IPS-18a (cell line): ENCODE measurements at regions not wholly inside any gene's neighbourhood (a gene's known extent, or its start where the extent isn't known, plus 50 kb on each side); places are given as distances from the start of the nearest gene placed in this dataset.

Source experiments
- H3K27ac ChIP-seq: one replicate; pipeline ENCODE4 v1.5.1; 2013; ENCODE audit warnings: low read length
- H3K27me3 ChIP-seq: one replicate; pipeline ENCODE4 v1.6.1; 2013; ENCODE audit warnings: mild to moderate bottlenecking, low read length; ENCODE audit not compliant: control insufficient read depth, insufficient read depth
- H3K36me3 ChIP-seq: one replicate; pipeline ENCODE4 v1.6.1; 2013; ENCODE audit warnings: low read depth, low read length; ENCODE audit not compliant: control insufficient read depth
- H3K4me1 ChIP-seq: one replicate; pipeline ENCODE4 v1.6.1; 2013; ENCODE audit warnings: low read depth, low read length; ENCODE audit not compliant: control insufficient read depth
- H3K4me3 ChIP-seq: one replicate; pipeline ENCODE4 v1.5.1; 2013; ENCODE audit warnings: low read length
- H3K9ac ChIP-seq: one replicate; pipeline ENCODE4 v1.6.1; 2013; ENCODE audit warnings: mild to moderate bottlenecking, low read length, moderate library complexity
- H3K9me3 ChIP-seq: one replicate; pipeline ENCODE4 v1.6.1; 2013; ENCODE audit warnings: low read depth, low read length; ENCODE audit not compliant: control insufficient read depth

DNA sequence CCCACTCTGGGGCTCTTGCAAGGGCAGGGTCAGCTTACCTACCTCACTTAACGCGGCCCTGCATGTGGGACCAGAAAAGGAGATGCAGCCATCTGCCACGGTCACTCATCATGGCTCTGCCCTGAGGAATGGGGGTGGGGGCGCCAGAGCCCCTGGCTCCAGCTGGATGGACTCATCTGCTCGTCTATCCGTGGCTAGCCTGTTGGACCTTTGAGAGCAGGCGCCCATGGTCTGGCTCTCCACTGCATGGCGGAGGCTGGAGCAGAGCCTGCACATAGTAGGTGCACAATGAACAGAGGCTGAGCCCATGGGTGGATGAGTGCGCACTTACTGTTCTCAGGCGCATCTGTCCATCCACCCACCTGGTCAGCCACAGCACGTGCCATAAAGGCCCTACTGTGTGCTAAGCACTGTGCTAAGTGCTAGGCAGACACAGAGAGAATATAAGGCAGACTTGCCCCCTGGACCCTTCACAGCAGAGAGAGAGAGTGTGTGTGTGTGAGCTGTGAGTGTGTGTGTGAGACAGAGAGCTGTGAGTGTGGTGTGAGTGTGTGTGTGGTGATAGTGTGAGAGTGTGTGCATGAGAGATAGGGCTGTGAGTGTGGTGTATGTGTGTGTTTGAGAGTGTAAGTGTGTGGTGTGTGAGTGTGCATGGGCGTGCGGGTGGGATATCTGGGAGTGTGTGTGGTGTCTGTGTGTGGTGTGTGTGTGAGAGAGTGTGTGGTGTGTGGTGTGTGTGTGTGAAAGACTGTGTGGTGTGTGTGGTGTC, 151.3 kb downstream of the TFCP2L1 start:
- no peaks in the 10 kb centered on the region for H3K36me3 ChIP-seq
- no peaks in the 10 kb centered on the region for H3K27me3 ChIP-seq
- no peak overlapping the region for H3K9ac ChIP-seq
- peaks cover 12% of the 10 kb centered on the region for H3K4me1 ChIP-seq
- H3K27ac ChIP-seq, result no peak overlapping the region
- H3K9me3 ChIP-seq, result no peaks in the 10 kb centered on the region
- no peak overlapping the region for H3K4me3 ChIP-seq

- Histone ChIP-seq H3K27ac (no peak overlapping the region), H3K4me1 (peaks cover 12% of the 10 kb centered on the region), H3K27me3 (no peaks in the 10 kb centered on the region), H3K9me3 (no peaks in the 10 kb centered on the region), H3K9ac (no peak overlapping the region), H3K36me3 (no peaks in the 10 kb centered on the region), H3K4me3 (no peak overlapping the region)
Observed at GRCh38 chr2:121134728-121135127, 150.3 kb downstream of the TFCP2L1 start.

- Histone ChIP-seq H3K9ac (no peak overlapping the region), H3K4me3 (no peak overlapping the region), H3K36me3 (no peaks in the 10 kb centered on the region), H3K27ac (no peak overlapping the region), H3K4me1 (peaks cover 12% of the 10 kb centered on the region), H3K27me3 (no peaks in the 10 kb centered on the region), H3K9me3 (no peaks in the 10 kb centered on the region)
Observed at GRCh38 chr2:121135168-121135853, 149.7 kb downstream of the TFCP2L1 start.

DNA sequence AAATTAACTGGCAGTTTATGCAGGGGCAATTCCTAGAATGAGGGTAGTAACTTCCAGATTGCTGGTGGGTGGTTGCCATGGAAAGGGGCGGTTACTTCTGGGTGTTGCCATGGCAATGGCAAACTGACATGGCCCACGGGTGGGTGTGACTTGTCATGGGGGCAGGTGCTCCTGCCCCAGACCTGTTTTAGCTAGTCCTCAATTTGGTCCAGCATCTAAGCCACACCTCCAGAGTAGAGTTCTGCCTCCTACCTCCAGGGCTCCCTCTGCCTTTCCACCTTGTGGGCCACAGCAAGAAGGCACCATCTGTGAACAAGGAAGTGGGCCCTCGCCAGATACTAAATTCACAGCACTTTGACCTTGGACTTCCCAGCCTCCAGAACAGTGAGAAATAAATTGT, 148.7 kb downstream of the TFCP2L1 start:
- H3K27me3 ChIP-seq, result no peaks in the 10 kb centered on the region
- H3K36me3 ChIP-seq, result no peaks in the 10 kb centered on the region
- H3K4me1 ChIP-seq, result peaks cover 12% of the 10 kb centered on the region
- no peaks in the 10 kb centered on the region for H3K9me3 ChIP-seq
- H3K4me3 ChIP-seq, result no peak overlapping the region
- H3K27ac ChIP-seq, result no peak overlapping the region
- no peak overlapping the region for H3K9ac ChIP-seq

DNA sequence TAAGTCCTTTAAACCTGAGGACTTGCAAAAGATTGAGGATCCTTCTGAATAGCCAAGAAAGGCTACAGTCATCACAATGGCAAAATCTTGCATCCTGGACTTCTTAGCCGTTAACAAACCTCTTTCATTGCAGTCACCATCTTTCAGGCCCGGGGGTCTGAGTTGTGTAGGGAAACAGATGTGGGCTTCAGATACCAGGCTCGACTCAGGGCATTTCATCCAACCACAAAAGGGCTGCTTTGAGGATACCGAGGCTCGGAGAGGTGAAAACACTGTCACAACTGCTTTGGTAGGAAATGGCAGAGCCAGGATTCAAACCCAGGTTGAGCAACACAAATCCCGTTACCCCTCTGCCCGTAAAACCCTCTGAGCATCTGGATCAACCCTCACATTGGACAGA, 147.4 kb downstream of the TFCP2L1 start:
- Histone ChIP-seq H3K4me3 (no peak overlapping the region), H3K27ac (no peak overlapping the region), H3K9ac (no peak overlapping the region), H3K9me3 (no peaks in the 10 kb centered on the region), H3K4me1 (peaks cover 6% of the 10 kb centered on the region), H3K27me3 (no peaks in the 10 kb centered on the region), H3K36me3 (no peaks in the 10 kb centered on the region)

- Histone ChIP-seq H3K9me3 (no peaks in the 10 kb centered on the region), H3K9ac (no peak overlapping the region), H3K27me3 (no peaks in the 10 kb centered on the region), H3K36me3 (no peaks in the 10 kb centered on the region), H3K27ac (no peak overlapping the region), H3K4me1 (no peaks in the 10 kb centered on the region), H3K4me3 (no peak overlapping the region)
Observed at GRCh38 chr2:121140734-121141133, 144.3 kb downstream of the TFCP2L1 start.

GRCh38 chr2:121142452-121142851, 142.6 kb downstream of the TFCP2L1 start:
- H3K4me3 ChIP-seq, result no peak overlapping the region
- H3K4me1 ChIP-seq, result no peaks in the 10 kb centered on the region
- H3K9me3 ChIP-seq, result no peaks in the 10 kb centered on the region
- H3K9ac ChIP-seq, result no peak overlapping the region
- no peaks in the 10 kb centered on the region for H3K36me3 ChIP-seq
- no peaks in the 10 kb centered on the region for H3K27me3 ChIP-seq
- H3K27ac ChIP-seq, result no peak overlapping the region

- Histone ChIP-seq H3K27me3 (no peaks in the 10 kb centered on the region), H3K27ac (no peak overlapping the region), H3K36me3 (no peaks in the 10 kb centered on the region), H3K4me3 (no peak overlapping the region), H3K9ac (no peak overlapping the region), H3K9me3 (no peaks in the 10 kb centered on the region), H3K4me1 (no peaks in the 10 kb centered on the region)
Observed at GRCh38 chr2:121144111-121144510, 140.9 kb downstream of the TFCP2L1 start.

- Histone ChIP-seq H3K36me3 (no peaks in the 10 kb centered on the region), H3K27me3 (no peaks in the 10 kb centered on the region), H3K4me3 (no peak overlapping the region), H3K4me1 (no peaks in the 10 kb centered on the region), H3K9me3 (no peaks in the 10 kb centered on the region), H3K9ac (no peak overlapping the region), H3K27ac (no peak overlapping the region)
Observed at GRCh38 chr2:121146630-121147029, 138.4 kb downstream of the TFCP2L1 start.

- Histone ChIP-seq H3K4me1 (no peaks in the 10 kb centered on the region), H3K36me3 (no peaks in the 10 kb centered on the region), H3K9me3 (no peaks in the 10 kb centered on the region), H3K9ac (no peak overlapping the region), H3K4me3 (no peak overlapping the region), H3K27ac (no peak overlapping the region), H3K27me3 (no peaks in the 10 kb centered on the region)
Observed at GRCh38 chr2:121147766-121148165, 137.2 kb downstream of the TFCP2L1 start.

- Histone ChIP-seq H3K4me1 (no peaks in the 10 kb centered on the region), H3K4me3 (no peak overlapping the region), H3K27ac (no peak overlapping the region), H3K9me3 (no peaks in the 10 kb centered on the region), H3K9ac (no peak overlapping the region), H3K36me3 (no peaks in the 10 kb centered on the region), H3K27me3 (no peaks in the 10 kb centered on the region)
Observed at GRCh38 chr2:121148481-121148880, 136.5 kb downstream of the TFCP2L1 start.

DNA sequence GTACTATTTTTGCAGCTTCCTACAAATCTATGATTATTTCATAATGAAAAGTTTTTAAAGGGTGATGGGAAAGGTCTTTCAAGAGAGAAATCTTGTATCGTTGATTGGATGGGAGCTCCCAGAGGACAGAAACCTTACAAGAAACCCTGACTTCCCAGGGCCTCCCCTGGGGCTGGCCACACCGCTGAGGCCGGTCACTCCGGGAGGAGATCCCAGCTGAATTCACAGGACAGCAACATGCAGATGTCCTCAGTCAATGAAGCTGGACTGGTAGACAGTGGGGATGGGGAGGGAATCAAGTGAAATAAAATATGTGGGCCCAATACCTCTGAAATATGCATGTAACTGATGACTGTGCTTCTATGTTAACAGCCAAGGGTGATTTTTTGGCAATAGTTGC, 135.6 kb downstream of the TFCP2L1 start:
- Histone ChIP-seq H3K27me3 (no peaks in the 10 kb centered on the region), H3K9me3 (no peaks in the 10 kb centered on the region), H3K27ac (no peak overlapping the region), H3K36me3 (no peaks in the 10 kb centered on the region), H3K9ac (no peak overlapping the region), H3K4me3 (no peak overlapping the region), H3K4me1 (no peaks in the 10 kb centered on the region)
